ENCODE measurements at regions not wholly inside any gene's neighbourhood (a gene's known extent, or its start where the extent isn't known, plus 50 kb on each side); places are given as distances from the start of the nearest gene placed in this dataset.
A peak's percentile ranks its signal among the peaks of the same experiment; 100 is the strongest.

DNA sequence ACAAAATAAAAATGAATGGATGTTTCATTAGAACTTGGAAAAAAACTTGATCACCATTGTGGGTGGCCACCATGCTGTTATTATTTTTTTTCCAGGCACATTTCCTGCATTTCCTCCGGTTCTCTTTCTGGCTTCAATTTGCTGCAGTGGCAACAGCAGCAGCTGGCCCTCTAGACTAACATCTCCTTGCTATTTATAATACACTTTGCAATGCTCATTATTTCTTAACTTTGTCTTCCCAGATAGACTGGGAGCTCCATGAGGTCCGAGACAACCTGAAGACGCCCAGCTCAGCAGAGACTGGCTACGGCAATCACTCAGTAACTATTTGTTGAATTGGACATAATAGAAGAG is 53.4 kb upstream of the ATP5PO start:
- H3K4me1 Mint-ChIP-seq (ENCODE audit: low read depth), result peaks cover 17% of the 10 kb centered on the region
- TF ChIP-seq, protein P1, sequence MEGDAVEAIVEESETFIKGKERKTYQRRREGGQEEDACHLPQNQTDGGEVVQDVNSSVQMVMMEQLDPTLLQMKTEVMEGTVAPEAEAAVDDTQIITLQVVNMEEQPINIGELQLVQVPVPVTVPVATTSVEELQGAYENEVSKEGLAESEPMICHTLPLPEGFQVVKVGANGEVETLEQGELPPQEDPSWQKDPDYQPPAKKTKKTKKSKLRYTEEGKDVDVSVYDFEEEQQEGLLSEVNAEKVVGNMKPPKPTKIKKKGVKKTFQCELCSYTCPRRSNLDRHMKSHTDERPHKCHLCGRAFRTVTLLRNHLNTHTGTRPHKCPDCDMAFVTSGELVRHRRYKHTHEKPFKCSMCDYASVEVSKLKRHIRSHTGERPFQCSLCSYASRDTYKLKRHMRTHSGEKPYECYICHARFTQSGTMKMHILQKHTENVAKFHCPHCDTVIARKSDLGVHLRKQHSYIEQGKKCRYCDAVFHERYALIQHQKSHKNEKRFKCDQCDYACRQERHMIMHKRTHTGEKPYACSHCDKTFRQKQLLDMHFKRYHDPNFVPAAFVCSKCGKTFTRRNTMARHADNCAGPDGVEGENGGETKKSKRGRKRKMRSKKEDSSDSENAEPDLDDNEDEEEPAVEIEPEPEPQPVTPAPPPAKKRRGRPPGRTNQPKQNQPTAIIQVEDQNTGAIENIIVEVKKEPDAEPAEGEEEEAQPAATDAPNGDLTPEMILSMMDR (IDR thresholded peaks at IDR 0.05), result no peak

DNA sequence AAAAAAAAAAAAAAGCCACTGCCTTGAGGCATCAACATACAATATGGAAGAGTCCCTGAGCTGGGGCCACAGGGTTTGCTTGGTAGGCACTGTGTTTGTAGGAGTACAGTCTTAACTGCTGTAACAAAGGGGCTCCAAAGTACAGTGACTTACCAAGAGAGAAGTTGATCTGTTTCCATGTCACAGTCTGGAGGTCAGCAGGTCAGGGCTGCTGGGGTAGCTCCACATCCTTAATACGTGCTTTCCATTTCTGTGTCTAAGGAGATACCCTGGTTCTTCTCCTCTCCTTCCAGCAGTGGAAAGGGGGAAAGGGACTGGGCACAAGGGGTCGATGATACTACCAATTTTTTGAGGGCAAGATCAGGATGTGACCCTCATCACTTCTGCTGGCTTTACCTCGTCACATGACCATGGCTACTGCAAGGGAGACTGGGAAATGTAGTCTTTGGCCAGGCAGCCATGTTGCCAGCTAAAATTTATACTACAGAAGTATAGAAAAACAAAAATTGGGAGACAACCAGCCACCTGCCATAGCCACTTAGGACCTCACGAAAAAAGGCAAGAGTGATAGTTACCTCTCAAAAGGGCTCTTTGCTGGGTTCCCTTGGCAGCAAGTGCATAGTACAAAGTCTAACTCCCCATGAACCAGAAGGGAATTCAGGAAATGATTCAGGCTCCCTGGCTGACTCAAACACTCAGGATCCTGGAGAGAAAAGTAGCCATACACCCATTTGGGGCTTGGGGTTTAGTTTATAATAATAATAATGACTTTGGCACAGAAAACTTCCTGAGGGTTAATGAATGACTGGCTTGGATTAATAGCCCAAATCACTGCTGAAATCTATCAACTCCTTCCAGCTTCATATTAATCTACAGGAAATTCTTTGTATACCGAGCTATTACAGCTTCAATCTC is 52.7 kb upstream of the ATP5PO start:
- H3K36me3 Mint-ChIP-seq (ENCODE audit: low read depth), result peaks cover 60% of the 10 kb centered on the region

More for the DNA sequence above, 53.4 kb upstream of the ATP5PO start:
- no peaks in the 10 kb centered on the region for H3K9me3 ChIP-seq (ENCODE audit: control insufficient read depth in 1 of 2, insufficient read depth in 1 of 2, low read length in 2 of 2)
- H3K36me3 ChIP-seq (ENCODE audit: insufficient read depth, low read length), result peaks cover 38% of the 10 kb centered on the region
- H3K4me3 ChIP-seq (ENCODE audit: low read length), result no peak overlapping the region
- H3K27ac ChIP-seq (ENCODE audit: low read depth in 1 of 2, low read length in 2 of 2), result no peak overlapping the region
- Mint-ChIP-seq H3K36me3 (ENCODE audit: low read depth) (peaks cover 55% of the 10 kb centered on the region), H3K9me3 (no peaks in the 10 kb centered on the region), H3K4me3 (no peak overlapping the region), H3K27ac (peak overlapping the region; percentile 47), H3K27me3 (no peaks in the 10 kb centered on the region)
- POLR2A ChIA-PET, result interaction anchor here (1.3 kb wide), 1 partner anchor 21 kb away, joined by 7 read pairs; no protein-coding TSS in a partner anchor
- H3K4me1 ChIP-seq (ENCODE audit: insufficient read depth, low read length), result peaks cover 6% of the 10 kb centered on the region
- no peaks in the 10 kb centered on the region for H3K27me3 ChIP-seq (ENCODE audit: control insufficient read depth in 1 of 2, insufficient read depth in 2 of 2, low read length in 2 of 2)
- intact Hi-C loops (cut with DNase I, micrococcal nuclease), result no loop called here
- no peak for ATAC-seq (ENCODE audit: poor library complexity)
- CTCF ChIA-PET, result interaction anchor here (0.9 to 2.2 kb wide), 2 partner anchors 45 to 47 kb away, joined by 4 to 6 read pairs; no protein-coding TSS in a partner anchor
- no peak for DNase-seq

DNA sequence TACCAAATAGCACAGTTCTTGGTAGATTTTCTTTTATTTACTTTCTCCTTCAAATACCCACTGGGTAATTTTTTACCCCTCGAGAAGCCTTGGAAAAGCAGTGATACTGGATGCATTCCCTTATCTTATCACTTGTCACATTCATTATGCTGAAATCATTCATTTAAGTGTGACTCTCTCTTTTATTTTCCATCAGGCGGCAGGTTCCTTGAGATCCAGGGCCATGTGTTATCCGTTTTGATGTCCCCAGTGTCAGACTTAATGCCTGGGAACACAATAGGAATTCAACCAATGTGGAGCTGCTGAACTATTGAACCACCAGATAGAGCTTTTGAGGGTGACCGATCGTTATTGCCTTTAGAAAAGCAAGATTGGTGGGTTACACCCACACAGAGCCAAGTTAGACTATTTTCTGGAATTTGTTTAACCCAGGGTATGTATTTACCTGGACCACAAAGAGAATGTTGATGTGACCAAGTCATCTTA is 51.5 kb upstream of the ATP5PO start:
- intact Hi-C loops (cut with DNase I, micrococcal nuclease), result loop anchor here in 1 of 2 experiments (2.0 kb wide), 1 partner anchor 16 kb away; no protein-coding TSS in a partner anchor
- Histone ChIP-seq H3K36me3 (ENCODE audit: insufficient read depth, low read length) (peaks cover 54% of the 10 kb centered on the region), H3K27me3 (ENCODE audit: control insufficient read depth in 1 of 2, insufficient read depth in 2 of 2, low read length in 2 of 2) (no peaks in the 10 kb centered on the region), H3K9me3 (ENCODE audit: control insufficient read depth in 1 of 2, insufficient read depth in 1 of 2, low read length in 2 of 2) (no peaks in the 10 kb centered on the region), H3K4me1 (ENCODE audit: insufficient read depth, low read length) (peaks cover 6% of the 10 kb centered on the region), H3K27ac (ENCODE audit: low read depth in 1 of 2, low read length in 2 of 2) (no peak overlapping the region), H3K4me3 (ENCODE audit: low read length) (no peak overlapping the region)
- H3K9me3 Mint-ChIP-seq, result no peaks in the 10 kb centered on the region
- peaks cover 66% of the 10 kb centered on the region for H3K36me3 Mint-ChIP-seq (ENCODE audit: low read depth)
- H3K27me3 Mint-ChIP-seq, result no peaks in the 10 kb centered on the region
- H3K4me1 Mint-ChIP-seq (ENCODE audit: low read depth), result peaks cover 33% of the 10 kb centered on the region
- no peak overlapping the region for H3K27ac Mint-ChIP-seq
- H3K4me3 Mint-ChIP-seq, result no peak overlapping the region
- ATAC-seq (ENCODE audit: poor library complexity) (no peak), DNase-seq (no peak)
- ChIA-PET POLR2A (interaction anchor here (1.3 to 1.4 kb wide), 2 partner anchors 18 to 106 kb away, joined by 4 to 10 read pairs; partner anchors contain the start of genes MRPS6 and SLC5A3), CTCF (interaction anchor here (1.5 to 2.2 kb wide), 2 partner anchors 43 kb away, joined by 6 to 9 read pairs; no protein-coding TSS in a partner anchor)
- TF ChIP-seq, protein P1 (IDR thresholded peaks at IDR 0.05), result no peak

More for the DNA sequence above, 52.7 kb upstream of the ATP5PO start:
- H3K4me1 ChIP-seq (ENCODE audit: insufficient read depth, low read length), result peaks cover 6% of the 10 kb centered on the region
- no peaks in the 10 kb centered on the region for H3K9me3 ChIP-seq (ENCODE audit: control insufficient read depth in 1 of 2, insufficient read depth in 1 of 2, low read length in 2 of 2)
- TF ChIP-seq, protein P1 (IDR thresholded peaks at IDR 0.05), result no peak
- DNase-seq (peak in 2 of 14 experiments; percentile 25 to 49), ATAC-seq (ENCODE audit: poor library complexity) (no peak)
- ChIA-PET POLR2A (interaction anchor here (0.8 to 1.3 kb wide), 2 partner anchors 20 to 36 kb away, joined by 3 to 7 read pairs; no protein-coding TSS in a partner anchor), CTCF (interaction anchor here (0.9 to 2.2 kb wide), 2 partner anchors 44 to 46 kb away, joined by 4 to 6 read pairs; no protein-coding TSS in a partner anchor)
- H3K27ac ChIP-seq (ENCODE audit: low read depth in 1 of 2, low read length in 2 of 2), result no peak overlapping the region
- no peaks in the 10 kb centered on the region for H3K27me3 ChIP-seq (ENCODE audit: control insufficient read depth in 1 of 2, insufficient read depth in 2 of 2, low read length in 2 of 2)
- Mint-ChIP-seq H3K4me1 (ENCODE audit: low read depth) (peaks cover 23% of the 10 kb centered on the region), H3K4me3 (no peak overlapping the region), H3K27me3 (no peaks in the 10 kb centered on the region), H3K27ac (no peak overlapping the region), H3K9me3 (no peaks in the 10 kb centered on the region)
- no peak overlapping the region for H3K4me3 ChIP-seq (ENCODE audit: low read length)
- intact Hi-C loops (cut with DNase I, micrococcal nuclease), result no loop called here
- H3K36me3 ChIP-seq (ENCODE audit: insufficient read depth, low read length), result peaks cover 43% of the 10 kb centered on the region

Data from CD4-positive, alpha-beta T cell (primary cell).